KMS-11 (cell line): ENCODE measurements at regions not wholly inside any gene's neighbourhood (a gene's known extent, or its start where the extent isn't known, plus 50 kb on each side); places are given as distances from the start of the nearest gene placed in this dataset.

Source experiments
- H2AFZ ChIP-seq: fragments of 200-600 bp; sonication (generic); 2 replicates; pipeline ENCODE4 v1.6.1; 2016; ENCODE audit warnings: antibody characterized with exemption, mixed run types, low read depth
- H3K27ac ChIP-seq: fragments of 200-600 bp; sonication (generic); 2 replicates; pipeline ENCODE4 v1.6.1; 2016; ENCODE audit warnings: mild to moderate bottlenecking, mixed run types
- H3K27me3 ChIP-seq: fragments of 200-600 bp; sonication (generic); 2 replicates; pipeline ENCODE4 v1.6.1; 2017; ENCODE audit warnings: mild to moderate bottlenecking, low read depth, mixed run types, moderate library complexity; ENCODE audit not compliant: insufficient read depth
- H3K36me3 ChIP-seq: fragments of 200-600 bp; sonication (generic); 2 replicates; pipeline ENCODE4 v1.6.1; 2017; ENCODE audit warnings: mild to moderate bottlenecking, mixed run types; ENCODE audit not compliant: insufficient read depth
- H3K4me1 ChIP-seq: fragments of 200-600 bp; sonication (generic); 2 replicates; pipeline ENCODE4 v1.6.1; 2016; ENCODE audit warnings: mild to moderate bottlenecking, low read depth, mixed run types; ENCODE audit not compliant: poor library complexity, severe bottlenecking
- H3K4me2 ChIP-seq: fragments of 200-600 bp; sonication (generic); 2 replicates; pipeline ENCODE4 v1.7.0; 2016; ENCODE audit warnings: mild to moderate bottlenecking, mixed run types
- H3K4me3 ChIP-seq: fragments of 200-600 bp; sonication (generic); IDR thresholded peaks from 2 replicates; pipeline ENCODE4 v1.6.1; 2017; ENCODE audit warnings: low read depth, low read length, mixed read lengths; ENCODE audit not compliant: insufficient read depth
- H3K79me2 ChIP-seq: fragments of 200-600 bp; sonication (generic); 2 replicates; pipeline ENCODE4 v1.6.1; 2016; ENCODE audit warnings: low read depth, mixed run types; ENCODE audit not compliant: insufficient read depth
- H3K9ac ChIP-seq: fragments of 200-600 bp; sonication (generic); 2 replicates; pipeline ENCODE4 v1.6.1; 2016; ENCODE audit warnings: mild to moderate bottlenecking, mixed run types
- H4K20me1 ChIP-seq: fragments of 200-600 bp; sonication (generic); 2 replicates; pipeline ENCODE4 v1.6.1; 2016; ENCODE audit warnings: mild to moderate bottlenecking, mixed run types; ENCODE audit not compliant: insufficient read depth
- CTCF ChIP-seq: fragments of 200-600 bp; sonication (generic); conservative IDR thresholded peaks from 2 replicates; pipeline ENCODE4 v1.6.1; 2017; ENCODE audit warnings: low read depth, mild to moderate bottlenecking, antibody characterized with exemption, low read length, moderate library complexity, mixed read lengths

- Histone ChIP-seq H4K20me1 (no peaks in the 10 kb centered on the region), H3K27me3 (no peaks in the 10 kb centered on the region), H3K4me3 (no peak overlapping the region), H3K9ac (no peak overlapping the region), H3K4me2 (no peak overlapping the region), H3K36me3 (no peaks in the 10 kb centered on the region), H3K27ac (no peak overlapping the region), H3K4me1 (no peaks in the 10 kb centered on the region), H3K79me2 (no peaks in the 10 kb centered on the region), H2AFZ (no peak overlapping the region)
- no peak for TF ChIP-seq CTCF
Measured at GRCh38 chr2:193467276-193467987, 1272.7 kb upstream of the TMEFF2 start.

GRCh38 chr2:193463011-193463410 lies 1268.3 kb upstream of the TMEFF2 start:
- H3K4me1 ChIP-seq = no peaks in the 10 kb centered on the region
- H2AFZ ChIP-seq = no peak overlapping the region
- TF ChIP-seq CTCF = no peak
- no peaks in the 10 kb centered on the region for H3K36me3 ChIP-seq
- no peaks in the 10 kb centered on the region for H4K20me1 ChIP-seq
- H3K4me2 ChIP-seq = no peak overlapping the region
- no peak overlapping the region for H3K4me3 ChIP-seq
- no peaks in the 10 kb centered on the region for H3K79me2 ChIP-seq
- H3K27ac ChIP-seq = no peak overlapping the region
- no peak overlapping the region for H3K9ac ChIP-seq
- no peaks in the 10 kb centered on the region for H3K27me3 ChIP-seq

- no peak for TF ChIP-seq CTCF
- H2AFZ ChIP-seq = no peak overlapping the region
Measured at GRCh38 chr2:193462411-193462810, 1267.7 kb upstream of the TMEFF2 start.

GRCh38 chr2:193461431-193461934 lies 1266.8 kb upstream of the TMEFF2 start:
- Histone ChIP-seq H3K79me2 (no peaks in the 10 kb centered on the region), H3K4me1 (no peaks in the 10 kb centered on the region), H2AFZ (no peak overlapping the region), H3K36me3 (no peaks in the 10 kb centered on the region), H3K27ac (no peak overlapping the region), H3K9ac (no peak overlapping the region), H3K27me3 (no peaks in the 10 kb centered on the region), H4K20me1 (no peaks in the 10 kb centered on the region), H3K4me2 (no peak overlapping the region), H3K4me3 (no peak overlapping the region)
- TF ChIP-seq CTCF = no peak

More at GRCh38 chr2:193462411-193462810, 1267.7 kb upstream of the TMEFF2 start:
- H3K4me1 ChIP-seq = no peaks in the 10 kb centered on the region
- no peaks in the 10 kb centered on the region for H3K36me3 ChIP-seq
- no peaks in the 10 kb centered on the region for H4K20me1 ChIP-seq
- no peaks in the 10 kb centered on the region for H3K79me2 ChIP-seq
- no peak overlapping the region for H3K27ac ChIP-seq
- H3K27me3 ChIP-seq = no peaks in the 10 kb centered on the region
- no peak overlapping the region for H3K4me3 ChIP-seq
- no peak overlapping the region for H3K9ac ChIP-seq
- H3K4me2 ChIP-seq = no peak overlapping the region
